ENCODE measurements at regions not wholly inside any gene's neighbourhood (a gene's known extent, or its start where the extent isn't known, plus 50 kb on each side); places are given as distances from the start of the nearest gene placed in this dataset.

DNA sequence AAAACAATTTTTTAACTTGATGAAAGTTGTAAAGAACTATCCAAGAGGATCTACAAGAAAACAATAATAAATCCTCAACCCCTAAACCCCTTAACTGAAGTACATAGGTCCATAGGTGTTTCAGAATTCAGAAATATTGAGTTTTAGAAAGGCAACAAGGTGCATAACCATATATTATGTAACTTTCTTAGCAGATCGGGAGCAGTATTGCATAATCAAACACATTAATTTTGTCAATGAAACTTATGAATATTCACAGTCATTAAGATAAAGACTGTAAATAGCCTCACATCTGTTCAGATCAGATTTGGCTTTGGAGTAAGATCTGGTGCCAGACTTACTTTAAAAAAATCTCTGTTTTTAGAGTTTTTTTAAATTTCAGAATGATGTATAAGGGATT lies 647.1 kb upstream of the FLRT2 start:
- TF ChIP-seq, protein P1, sequence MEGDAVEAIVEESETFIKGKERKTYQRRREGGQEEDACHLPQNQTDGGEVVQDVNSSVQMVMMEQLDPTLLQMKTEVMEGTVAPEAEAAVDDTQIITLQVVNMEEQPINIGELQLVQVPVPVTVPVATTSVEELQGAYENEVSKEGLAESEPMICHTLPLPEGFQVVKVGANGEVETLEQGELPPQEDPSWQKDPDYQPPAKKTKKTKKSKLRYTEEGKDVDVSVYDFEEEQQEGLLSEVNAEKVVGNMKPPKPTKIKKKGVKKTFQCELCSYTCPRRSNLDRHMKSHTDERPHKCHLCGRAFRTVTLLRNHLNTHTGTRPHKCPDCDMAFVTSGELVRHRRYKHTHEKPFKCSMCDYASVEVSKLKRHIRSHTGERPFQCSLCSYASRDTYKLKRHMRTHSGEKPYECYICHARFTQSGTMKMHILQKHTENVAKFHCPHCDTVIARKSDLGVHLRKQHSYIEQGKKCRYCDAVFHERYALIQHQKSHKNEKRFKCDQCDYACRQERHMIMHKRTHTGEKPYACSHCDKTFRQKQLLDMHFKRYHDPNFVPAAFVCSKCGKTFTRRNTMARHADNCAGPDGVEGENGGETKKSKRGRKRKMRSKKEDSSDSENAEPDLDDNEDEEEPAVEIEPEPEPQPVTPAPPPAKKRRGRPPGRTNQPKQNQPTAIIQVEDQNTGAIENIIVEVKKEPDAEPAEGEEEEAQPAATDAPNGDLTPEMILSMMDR (IDR thresholded peaks at IDR 0.05): no peak
- no peak for TF ChIP-seq POLR2AphosphoS5 (IDR thresholded peaks at IDR 0.05)
